GM12878 (cell line): ENCODE measurements at regions not wholly inside any gene's neighbourhood (a gene's known extent, or its start where the extent isn't known, plus 50 kb on each side); places are given as distances from the start of the nearest gene placed in this dataset.

ENCODE experiments used
- ATAC-seq: fragments of 200-7000 bp; cut with Tn5 transposase; 3 replicates; pipeline ENCODE4 v1.9.1; 2020; ENCODE audit warnings: mild to moderate bottlenecking, moderate library complexity
- BruUV-seq: library from RNA; stranded (reverse); fragments of 400-500 nt; replicated peaks from 2 replicates; lab custom pipeline; 2021; lab: Mats Ljungman, UMichigan
- CTCF ChIA-PET: fragments of 300-600 bp; sonication (Branson Sonifier 250); formaldehyde crosslinking; extraction: SDS; loops from one replicate; lab custom pipeline; 2021; ENCODE audit warnings: inconsistent platforms; lab: Yijun Ruan, JAX
- POLR2A ChIA-PET: fragments of 350-600 bp; formaldehyde crosslinking; extraction: SDS; loops from one replicate; lab custom pipeline; 2021; ENCODE audit warnings: inconsistent platforms; lab: Charles Lee
- RAD21 ChIA-PET: fragments of 300-600 bp; sonication (Branson Sonifier 250); formaldehyde crosslinking; loops from one replicate; lab custom pipeline; 2023; ENCODE audit warnings: antibody characterized with exemption; ENCODE audit not compliant: unreplicated experiment; lab: Charles Lee
- SMC1A ChIA-PET: fragments of 300-600 bp; sonication (Branson Sonifier 250); formaldehyde crosslinking; loops from one replicate; lab custom pipeline; 2023; ENCODE audit not compliant: unreplicated experiment, uncharacterized antibody; lab: Charles Lee
- DNase-seq: peaks from one replicate; pipeline ENCODE4 v3.0.0-alpha.2; 2011; ENCODE audit warnings: low read depth, low spot score
- FAIRE-seq: peaks from 3 replicates; lab custom pipeline; 2011; peaks lifted over from hg19 to GRCh38; lab: Jason Lieb, UNC
- H2AFZ ChIP-seq: 2 replicates; pipeline ENCODE4 v1.6.0; 2011; ENCODE audit warnings: low read depth, low read length, control low read depth; ENCODE audit not compliant: control insufficient read depth
- H3K27ac ChIP-seq: 2 replicates; pipeline ENCODE4 v1.5.1; 2011; ENCODE audit warnings: control low read depth; ENCODE audit not compliant: control insufficient read depth, insufficient read depth
- H3K27me3 ChIP-seq, 2 experiments: replicated peaks in 1 of 2; 2 replicates each; pipeline versions ENCODE4 v1.6.0 to v1.6.1; 2011; ENCODE audit warnings: low read length in 1 of 2; ENCODE audit not compliant: control insufficient read depth in 2 of 2, insufficient read depth in 2 of 2
- H3K36me3 ChIP-seq, 2 experiments: 2 replicates each; pipeline ENCODE4 v1.5.1; 2011; ENCODE audit warnings: low read length in 1 of 2; ENCODE audit not compliant: control insufficient read depth in 2 of 2, insufficient read depth in 2 of 2
- H3K4me1 ChIP-seq: 2 replicates; pipeline ENCODE4 v1.6.1; 2011; ENCODE audit warnings: mild to moderate bottlenecking, low read length, moderate library complexity, mixed read lengths; ENCODE audit not compliant: control insufficient read depth, insufficient read depth
- H3K4me2 ChIP-seq: 2 replicates; pipeline ENCODE4 v1.6.0; 2011; ENCODE audit warnings: control low read depth; ENCODE audit not compliant: control insufficient read depth, insufficient read depth
- H3K4me3 ChIP-seq: fragments of 200-600 bp; sonication (generic); 2 replicates; pipeline ENCODE4 v1.5.1; 2016
- H3K79me2 ChIP-seq: 2 replicates; pipeline ENCODE4 v1.6.0; 2011; ENCODE audit warnings: low read length; ENCODE audit not compliant: control insufficient read depth, insufficient read depth
- H3K9ac ChIP-seq: 2 replicates; pipeline ENCODE4 v1.8.0; 2011; ENCODE audit warnings: low read length, control low read depth, mixed read lengths; ENCODE audit not compliant: control insufficient read depth, insufficient read depth
- H3K9me3 ChIP-seq: replicated peaks from 3 replicates; pipeline ENCODE4 v1.5.1; 2011; ENCODE audit warnings: mild to moderate bottlenecking, low read length; ENCODE audit not compliant: control insufficient read depth, insufficient read depth
- H4K20me1 ChIP-seq: 2 replicates; pipeline ENCODE4 v1.6.0; 2011; ENCODE audit not compliant: control insufficient read depth, insufficient read depth
- BCL3 ChIP-seq: IDR thresholded peaks from 2 replicates; pipeline ENCODE4 v1.6.1; 2011; ENCODE audit warnings: borderline replicate concordance, low read depth, mild to moderate bottlenecking, moderate library complexity, low read length; ENCODE audit not compliant: insufficient read depth, poor library complexity, severe bottlenecking
- CBX5 ChIP-seq: sonication (generic); IDR thresholded peaks from 2 replicates; pipeline ENCODE4 v1.6.1; 2016; ENCODE audit warnings: low read depth, moderate library complexity, mild to moderate bottlenecking, inconsistent platforms
- DPF2 ChIP-seq: fragments of 450-650 bp; IDR thresholded peaks from 2 replicates; pipeline ENCODE4 v1.6.1; 2017; ENCODE audit warnings: mild to moderate bottlenecking
- LARP7 ChIP-seq: fragments of 450-650 bp; IDR thresholded peaks from 2 replicates; pipeline ENCODE4 v1.6.1; 2017; ENCODE audit warnings: mild to moderate bottlenecking
- STAT3 ChIP-seq: IDR thresholded peaks from 2 replicates; pipeline ENCODE4 v1.6.1; 2011; ENCODE audit warnings: low read depth, low read length, improper control_type of control experiment
- YY1 ChIP-seq: IDR thresholded peaks from 2 replicates; pipeline ENCODE4 v1.6.1; 2011; ENCODE audit warnings: low read depth, mild to moderate bottlenecking, low read length
- WGBS: methylation state at CpG from one replicate; pipeline ENCODE4 v1.1.6; 2016; ENCODE audit warnings: low lambda C conversion rate; ENCODE audit not compliant: insufficient replicate concordance, insufficient coverage; ENCODE audit errors: missing lambda C conversion rate; 5-methylcytosine and 5-hydroxymethylcytosine counted together
- in situ Hi-C: fragments of 300-500 bp; cut with MboI; formaldehyde crosslinking; loops from 9 replicates; pipeline ENCODE4 v1.14.3; 2018; ENCODE audit warnings: mixed read lengths
- intact Hi-C: fragments of 100-400 bp; cut with micrococcal nuclease; formaldehyde crosslinking; loops from one replicate; pipeline ENCODE4 v1.14.2; 2022; ENCODE audit not compliant: unreplicated experiment
- TF ChIP-seq, protein P1 (sequence below): fragments of 450-650 bp; IDR thresholded peaks from 2 replicates; pipeline ENCODE4 v1.6.1; 2017; ENCODE audit warnings: mild to moderate bottlenecking, moderate library complexity

- TF ChIP-seq, protein P1, sequence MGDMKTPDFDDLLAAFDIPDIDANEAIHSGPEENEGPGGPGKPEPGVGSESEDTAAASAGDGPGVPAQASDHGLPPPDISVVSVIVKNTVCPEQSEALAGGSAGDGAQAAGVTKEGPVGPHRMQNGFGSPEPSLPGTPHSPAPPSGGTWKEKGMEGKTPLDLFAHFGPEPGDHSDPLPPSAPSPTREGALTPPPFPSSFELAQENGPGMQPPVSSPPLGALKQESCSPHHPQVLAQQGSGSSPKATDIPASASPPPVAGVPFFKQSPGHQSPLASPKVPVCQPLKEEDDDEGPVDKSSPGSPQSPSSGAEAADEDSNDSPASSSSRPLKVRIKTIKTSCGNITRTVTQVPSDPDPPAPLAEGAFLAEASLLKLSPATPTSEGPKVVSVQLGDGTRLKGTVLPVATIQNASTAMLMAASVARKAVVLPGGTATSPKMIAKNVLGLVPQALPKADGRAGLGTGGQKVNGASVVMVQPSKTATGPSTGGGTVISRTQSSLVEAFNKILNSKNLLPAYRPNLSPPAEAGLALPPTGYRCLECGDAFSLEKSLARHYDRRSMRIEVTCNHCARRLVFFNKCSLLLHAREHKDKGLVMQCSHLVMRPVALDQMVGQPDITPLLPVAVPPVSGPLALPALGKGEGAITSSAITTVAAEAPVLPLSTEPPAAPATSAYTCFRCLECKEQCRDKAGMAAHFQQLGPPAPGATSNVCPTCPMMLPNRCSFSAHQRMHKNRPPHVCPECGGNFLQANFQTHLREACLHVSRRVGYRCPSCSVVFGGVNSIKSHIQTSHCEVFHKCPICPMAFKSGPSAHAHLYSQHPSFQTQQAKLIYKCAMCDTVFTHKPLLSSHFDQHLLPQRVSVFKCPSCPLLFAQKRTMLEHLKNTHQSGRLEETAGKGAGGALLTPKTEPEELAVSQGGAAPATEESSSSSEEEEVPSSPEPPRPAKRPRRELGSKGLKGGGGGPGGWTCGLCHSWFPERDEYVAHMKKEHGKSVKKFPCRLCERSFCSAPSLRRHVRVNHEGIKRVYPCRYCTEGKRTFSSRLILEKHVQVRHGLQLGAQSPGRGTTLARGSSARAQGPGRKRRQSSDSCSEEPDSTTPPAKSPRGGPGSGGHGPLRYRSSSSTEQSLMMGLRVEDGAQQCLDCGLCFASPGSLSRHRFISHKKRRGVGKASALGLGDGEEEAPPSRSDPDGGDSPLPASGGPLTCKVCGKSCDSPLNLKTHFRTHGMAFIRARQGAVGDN = no peak
- no peak for TF ChIP-seq BCL3
- no peak for TF ChIP-seq DPF2
Observed at GRCh38 chr7:67753891-67754290, 757.3 kb downstream of the TYW1 start (continued).

DNA sequence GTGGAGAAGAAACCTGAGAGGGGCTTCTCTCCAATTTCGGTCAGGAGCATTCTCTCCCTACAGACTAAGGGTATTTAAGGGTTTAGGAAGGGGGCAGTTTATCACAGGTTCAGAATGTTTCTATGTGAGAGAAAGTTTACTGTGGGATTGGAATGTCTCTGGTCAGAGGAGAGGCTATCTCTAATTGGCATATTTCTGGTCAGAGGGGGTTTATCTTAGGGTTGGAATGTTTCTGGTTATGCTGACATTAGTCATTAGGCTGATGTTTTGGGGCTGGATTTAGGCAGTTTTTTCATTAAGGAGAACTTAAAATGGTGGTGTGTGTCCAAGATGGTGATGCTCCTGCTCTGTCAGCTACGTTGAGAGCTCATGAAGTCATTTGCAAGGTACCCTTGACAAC, 758.0 kb downstream of the TYW1 start:
- no peak for FAIRE-seq
- RAD21 ChIA-PET = no interaction called here
- SMC1A ChIA-PET = no interaction called here
- no peak overlapping the region for H2AFZ ChIP-seq
- H3K4me2 ChIP-seq = no peak overlapping the region
- H3K4me1 ChIP-seq = no peaks in the 10 kb centered on the region
- ATAC-seq = no peak
- H3K9me3 ChIP-seq = no peaks in the 10 kb centered on the region
- H3K9ac ChIP-seq = no peak overlapping the region
- CTCF ChIA-PET = no interaction called here
- in situ Hi-C loops = no loop called here
- no peaks in the 10 kb centered on the region for H3K79me2 ChIP-seq
- 0% methylated on average over 2 of the region's 2 CpGs for WGBS
- H4K20me1 ChIP-seq = no peaks in the 10 kb centered on the region
- TF ChIP-seq LARP7 = no peak
- no peak for TF ChIP-seq STAT3
- TF ChIP-seq CBX5 = no peak
- TF ChIP-seq YY1 = no peak
- no peak overlapping the region for H3K27ac ChIP-seq
- no peak for DNase-seq
- intact Hi-C loops = loop anchor here (10.0 kb wide), 1 partner anchor 60 kb away; no protein-coding TSS in a partner anchor
- no peaks in the 10 kb centered on the region for H3K27me3 ChIP-seq
- POLR2A ChIA-PET = no interaction called here
- no peak overlapping the region for H3K4me3 ChIP-seq
- no peaks in the 10 kb centered on the region for H3K36me3 ChIP-seq
- no TSS peak for BruUV-seq
